ENCODE measurements at regions not wholly inside any gene's neighbourhood (a gene's known extent, or its start where the extent isn't known, plus 50 kb on each side); places are given as distances from the start of the nearest gene placed in this dataset.
"Not testable (repeated sequence)": the region's sequence is repeated elsewhere in the genome, so short reads cannot be mapped to it uniquely, and the experiment has no call there.

DNA sequence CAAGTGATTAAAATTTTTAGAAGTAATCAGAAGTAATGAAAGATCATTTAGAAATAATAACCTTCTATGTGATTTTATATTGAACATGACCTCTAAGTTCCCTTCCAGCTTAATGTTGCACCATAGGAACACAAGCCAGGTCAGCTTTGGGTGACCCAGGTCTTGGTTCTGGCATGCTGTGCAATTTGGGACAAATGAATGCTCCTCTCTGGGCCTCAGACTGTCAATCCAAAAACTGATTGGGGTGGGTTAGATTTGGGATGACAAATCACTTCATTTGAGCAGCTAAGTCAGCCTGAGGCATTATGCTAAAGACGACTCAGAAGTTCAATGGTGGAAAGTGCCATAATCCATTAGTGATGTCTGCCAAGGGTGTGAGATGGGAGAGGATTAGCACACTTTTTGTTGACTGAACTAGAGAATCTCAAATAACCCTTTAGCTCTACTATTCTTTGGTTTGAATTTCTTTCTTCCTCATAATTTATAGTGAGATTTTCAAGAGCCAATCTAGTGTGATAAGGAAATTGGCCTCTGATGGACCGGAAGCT is 60.7 kb upstream of the BOD1 start:
- H3K4me3 ChIP-seq (replicated peaks in 1 of 2; ENCODE audit: low read depth in 2 of 2, low read length in 2 of 2) = no peak overlapping the region
- TF ChIP-seq, protein P1, sequence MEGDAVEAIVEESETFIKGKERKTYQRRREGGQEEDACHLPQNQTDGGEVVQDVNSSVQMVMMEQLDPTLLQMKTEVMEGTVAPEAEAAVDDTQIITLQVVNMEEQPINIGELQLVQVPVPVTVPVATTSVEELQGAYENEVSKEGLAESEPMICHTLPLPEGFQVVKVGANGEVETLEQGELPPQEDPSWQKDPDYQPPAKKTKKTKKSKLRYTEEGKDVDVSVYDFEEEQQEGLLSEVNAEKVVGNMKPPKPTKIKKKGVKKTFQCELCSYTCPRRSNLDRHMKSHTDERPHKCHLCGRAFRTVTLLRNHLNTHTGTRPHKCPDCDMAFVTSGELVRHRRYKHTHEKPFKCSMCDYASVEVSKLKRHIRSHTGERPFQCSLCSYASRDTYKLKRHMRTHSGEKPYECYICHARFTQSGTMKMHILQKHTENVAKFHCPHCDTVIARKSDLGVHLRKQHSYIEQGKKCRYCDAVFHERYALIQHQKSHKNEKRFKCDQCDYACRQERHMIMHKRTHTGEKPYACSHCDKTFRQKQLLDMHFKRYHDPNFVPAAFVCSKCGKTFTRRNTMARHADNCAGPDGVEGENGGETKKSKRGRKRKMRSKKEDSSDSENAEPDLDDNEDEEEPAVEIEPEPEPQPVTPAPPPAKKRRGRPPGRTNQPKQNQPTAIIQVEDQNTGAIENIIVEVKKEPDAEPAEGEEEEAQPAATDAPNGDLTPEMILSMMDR (IDR thresholded peaks at IDR 0.05; ENCODE audit: low read depth, low read length) = no peak
- no peak for DNase-seq (ENCODE audit: low read depth in 2 of 2)

- H3K4me3 ChIP-seq (replicated peaks in 1 of 2; ENCODE audit: low read depth in 2 of 2, low read length in 2 of 2) = no peak overlapping the region
- TF ChIP-seq, protein P1 (IDR thresholded peaks at IDR 0.05; ENCODE audit: low read depth, low read length) = no peak
- peak in 1 of 2 donors; percentile 8 for DNase-seq (ENCODE audit: low read depth in 2 of 2)
These were observed 63.6 kb upstream of the BOD1 start for GRCh38 chr5:173679909-173680630.

DNA sequence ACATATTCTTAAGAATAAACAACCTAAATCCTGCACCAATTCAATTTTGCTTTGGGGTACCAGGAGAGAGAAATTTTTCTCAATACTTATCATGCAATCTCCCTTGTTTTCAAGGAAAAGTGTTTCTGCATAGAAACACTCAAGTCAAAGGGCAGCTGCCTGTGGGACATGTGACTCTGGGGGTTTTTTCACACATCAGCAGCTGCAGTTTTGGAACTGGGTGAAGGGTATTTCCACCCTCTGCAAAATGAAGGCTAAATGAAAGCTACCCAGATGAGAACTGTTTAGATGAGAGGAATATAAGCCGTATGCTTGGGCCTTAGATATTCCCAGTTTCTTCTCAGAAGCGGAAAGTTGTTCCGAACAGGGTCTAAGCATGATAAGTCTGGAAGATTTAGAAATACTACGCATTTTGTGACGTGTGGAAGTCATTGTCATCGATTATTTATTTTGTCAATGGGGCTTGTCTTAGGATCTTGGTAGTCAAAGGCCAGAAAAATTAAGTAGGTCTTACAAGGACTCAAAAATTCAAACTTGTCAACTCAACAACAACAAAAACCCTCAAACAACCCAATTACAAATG is 64.3 kb upstream of the BOD1 start:
- TF ChIP-seq, protein P1 (IDR thresholded peaks at IDR 0.05; ENCODE audit: low read depth, low read length) = no peak
- H3K4me3 ChIP-seq (replicated peaks in 1 of 2; ENCODE audit: low read depth in 2 of 2, low read length in 2 of 2) = no peak overlapping the region
- DNase-seq (ENCODE audit: low read depth in 2 of 2) = peak in 1 of 2 donors; percentile 15

GRCh38 chr5:173682313-173682712 is 65.9 kb upstream of the BOD1 start:
- TF ChIP-seq, protein P1 (IDR thresholded peaks at IDR 0.05; ENCODE audit: low read depth, low read length) = no peak
- no peak overlapping the region for H3K4me3 ChIP-seq (replicated peaks in 1 of 2; ENCODE audit: low read depth in 2 of 2, low read length in 2 of 2)
- no peak for DNase-seq (ENCODE audit: low read depth in 2 of 2)

- H3K4me3 ChIP-seq (replicated peaks in 1 of 2; ENCODE audit: low read depth in 2 of 2, low read length in 2 of 2); DNase-seq (ENCODE audit: low read depth in 2 of 2): not testable (repeated sequence)
These were observed 68.1 kb upstream of the BOD1 start for GRCh38 chr5:173684535-173684934.

DNA sequence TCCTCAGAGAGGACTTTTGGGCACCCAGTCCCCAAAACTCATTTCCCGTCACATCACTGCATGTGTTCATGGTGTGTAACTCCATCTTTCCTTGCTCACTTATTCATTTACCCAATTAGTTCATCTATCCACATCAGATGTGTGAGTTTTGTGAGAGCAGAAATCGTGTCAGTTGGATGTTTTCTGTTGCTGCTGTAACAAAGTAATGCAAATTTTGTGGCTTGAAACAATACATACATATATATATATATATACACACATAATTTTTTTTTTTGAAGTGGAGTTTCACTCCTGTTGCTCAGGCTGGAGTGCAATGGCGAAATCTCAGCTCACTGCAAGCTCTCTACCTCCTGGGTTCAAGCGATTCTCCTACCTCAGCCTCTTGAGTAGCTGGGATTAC is 70.5 kb upstream of the BOD1 start:
- TF ChIP-seq, protein P1 (IDR thresholded peaks at IDR 0.05; ENCODE audit: low read depth, low read length) = no peak
- DNase-seq (ENCODE audit: low read depth in 2 of 2) = no peak
- no peak overlapping the region for H3K4me3 ChIP-seq (replicated peaks in 1 of 2; ENCODE audit: low read depth in 2 of 2, low read length in 2 of 2)

GRCh38 chr5:173688703-173689102 is 72.3 kb upstream of the BOD1 start:
- DNase-seq (ENCODE audit: low read depth in 2 of 2) = no peak
- TF ChIP-seq, protein P1 (IDR thresholded peaks at IDR 0.05; ENCODE audit: low read depth, low read length) = no peak
- no peak overlapping the region for H3K4me3 ChIP-seq (replicated peaks in 1 of 2; ENCODE audit: low read depth in 2 of 2, low read length in 2 of 2)
